Breast epithelium (tissue), 4 donors: ENCODE measurements at regions not wholly inside any gene's neighbourhood (a gene's known extent, or its start where the extent isn't known, plus 50 kb on each side); places are given as distances from the start of the nearest gene placed in this dataset.

Source experiments
- DNase-seq, 2 donors: peaks; one replicate each; pipeline ENCODE4 v3.0.0-alpha.2; 2019; ENCODE audit warnings: low spot score in 2 of 2
- H3K27ac ChIP-seq, 2 donors: fragments of 200-600 bp; sonication (generic) in 1 of 2; one replicate each; pipeline ENCODE4 v1.5.1; 2016 to 2019; ENCODE audit warnings: mild to moderate bottlenecking in 1 of 2
- H3K27me3 ChIP-seq, 2 donors: fragments of 200-600 bp; sonication (generic) in 1 of 2; one replicate each; pipeline versions ENCODE4 v1.5.1 to v1.6.0; 2017 to 2019; ENCODE audit warnings: control low read depth in 1 of 2, mild to moderate bottlenecking in 1 of 2
- H3K36me3 ChIP-seq: fragments of 200-600 bp; one replicate; pipeline ENCODE4 v1.5.1; 2019
- H3K4me1 ChIP-seq, 2 donors: fragments of 200-600 bp; sonication (generic); one replicate each; pipeline ENCODE4 v1.5.1; 2016 to 2019; ENCODE audit warnings: control low read depth in 1 of 2
- H3K4me3 ChIP-seq, 3 donors: fragments of 200-600 bp; sonication (generic); 1 replicate in 2 of 3; 2 replicates in 1 of 3; pipeline ENCODE4 v1.5.1; 2016 to 2019; ENCODE audit warnings: mild to moderate bottlenecking in 3 of 3, moderate library complexity in 2 of 3
- H3K9me3 ChIP-seq, 2 donors: fragments of 200-600 bp; sonication (generic) in 1 of 2; one replicate each; pipeline ENCODE4 v1.5.1; 2016 to 2019; ENCODE audit warnings: control low read depth in 1 of 2
- POLR2A ChIP-seq: fragments of 450-650 bp; IDR thresholded peaks from one replicate; pipeline ENCODE4 v1.6.1; 2016; ENCODE audit warnings: antibody characterized with exemption, mild to moderate bottlenecking, moderate library complexity
- POLR2AphosphoS5 ChIP-seq, 3 donors: sonication (generic); formaldehyde crosslinking; IDR thresholded peaks; one replicate each; pipeline ENCODE4 v1.6.1; 2017; ENCODE audit warnings: antibody characterized with exemption in 3 of 3
- intact Hi-C: fragments of 100-400 bp; cut with DNase I; formaldehyde crosslinking; loops from one replicate; pipeline ENCODE4 v1.15.1; 2023; ENCODE audit warnings: low total_unique reads
- TF ChIP-seq, protein P1 (sequence below), 3 donors: fragments of 450-650 bp; IDR thresholded peaks; one replicate each; pipeline ENCODE4 v1.5.1; 2016 to 2017; ENCODE audit warnings: antibody characterized with exemption in 3 of 3, mild to moderate bottlenecking in 3 of 3, moderate library complexity in 3 of 3

DNA sequence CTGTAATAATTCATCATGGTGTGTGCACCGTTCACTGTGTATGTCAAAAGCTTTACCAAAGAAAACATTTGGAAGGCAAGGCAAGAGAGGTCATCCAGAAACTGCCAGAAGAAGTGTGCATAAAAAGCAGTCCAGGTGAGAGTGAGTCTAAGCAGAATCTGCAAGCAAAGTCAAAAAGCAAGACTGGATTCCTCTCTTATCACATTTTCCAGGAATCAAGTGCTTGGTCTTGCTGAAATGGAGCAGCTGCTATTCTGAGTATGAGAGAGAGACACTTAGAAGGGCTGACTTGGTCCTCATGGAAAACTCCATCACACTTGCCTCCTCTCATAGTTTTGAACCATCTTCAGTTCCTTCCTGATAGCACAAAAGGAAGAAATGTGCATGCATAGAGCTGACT is 231.3 kb downstream of the ANAPC1 start:
- Histone ChIP-seq H3K4me1 (no peaks in the 10 kb centered on the region), H3K36me3 (no peaks in the 10 kb centered on the region), H3K9me3 (peaks cover 0 to under 1% of the 10 kb centered on the region in 2 donors), H3K27me3 (no peaks in the 10 kb centered on the region), H3K4me3 (no peak overlapping the region), H3K27ac (no peak overlapping the region)
- intact Hi-C loops = no loop called here
- DNase-seq = no peak
- TF ChIP-seq, protein P1, sequence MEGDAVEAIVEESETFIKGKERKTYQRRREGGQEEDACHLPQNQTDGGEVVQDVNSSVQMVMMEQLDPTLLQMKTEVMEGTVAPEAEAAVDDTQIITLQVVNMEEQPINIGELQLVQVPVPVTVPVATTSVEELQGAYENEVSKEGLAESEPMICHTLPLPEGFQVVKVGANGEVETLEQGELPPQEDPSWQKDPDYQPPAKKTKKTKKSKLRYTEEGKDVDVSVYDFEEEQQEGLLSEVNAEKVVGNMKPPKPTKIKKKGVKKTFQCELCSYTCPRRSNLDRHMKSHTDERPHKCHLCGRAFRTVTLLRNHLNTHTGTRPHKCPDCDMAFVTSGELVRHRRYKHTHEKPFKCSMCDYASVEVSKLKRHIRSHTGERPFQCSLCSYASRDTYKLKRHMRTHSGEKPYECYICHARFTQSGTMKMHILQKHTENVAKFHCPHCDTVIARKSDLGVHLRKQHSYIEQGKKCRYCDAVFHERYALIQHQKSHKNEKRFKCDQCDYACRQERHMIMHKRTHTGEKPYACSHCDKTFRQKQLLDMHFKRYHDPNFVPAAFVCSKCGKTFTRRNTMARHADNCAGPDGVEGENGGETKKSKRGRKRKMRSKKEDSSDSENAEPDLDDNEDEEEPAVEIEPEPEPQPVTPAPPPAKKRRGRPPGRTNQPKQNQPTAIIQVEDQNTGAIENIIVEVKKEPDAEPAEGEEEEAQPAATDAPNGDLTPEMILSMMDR (IDR thresholded peaks at IDR 0.05) = no peak
- no peak for TF ChIP-seq POLR2A
- no peak for TF ChIP-seq POLR2AphosphoS5 (IDR thresholded peaks at IDR 0.05)

DNA sequence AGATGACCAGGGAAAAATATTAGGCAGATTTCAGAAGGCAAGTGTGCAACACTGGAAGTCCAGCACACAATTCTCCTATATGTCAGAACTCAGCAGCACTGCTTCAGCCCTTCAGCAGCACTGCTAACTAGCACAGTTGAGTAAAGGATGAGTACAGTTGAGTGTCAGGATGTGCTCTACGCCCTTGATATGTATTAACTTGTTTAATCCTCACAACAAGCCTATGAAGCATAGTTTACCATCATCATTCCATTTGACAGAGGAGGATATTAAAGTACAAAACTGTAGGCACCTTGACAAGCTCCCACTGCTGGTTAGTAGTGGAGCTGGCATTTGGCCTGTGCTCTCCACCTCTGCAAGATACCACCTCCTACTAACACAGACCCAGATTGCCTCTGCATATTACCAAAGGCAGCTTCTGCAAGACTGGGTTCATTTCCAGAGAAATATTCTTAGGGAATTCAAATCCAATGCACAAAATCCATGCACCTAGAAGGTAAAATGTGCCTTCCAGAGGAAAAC is 230.8 kb downstream of the ANAPC1 start:
- no peaks in the 10 kb centered on the region for H3K9me3 ChIP-seq
- H3K27me3 ChIP-seq = no peaks in the 10 kb centered on the region
- no peaks in the 10 kb centered on the region for H3K4me1 ChIP-seq
- TF ChIP-seq POLR2A = no peak
- TF ChIP-seq POLR2AphosphoS5 (IDR thresholded peaks at IDR 0.05) = no peak
- TF ChIP-seq, protein P1 (IDR thresholded peaks at IDR 0.05) = no peak
- H3K27ac ChIP-seq = no peak overlapping the region
- H3K36me3 ChIP-seq = no peaks in the 10 kb centered on the region
- H3K4me3 ChIP-seq = no peak overlapping the region
- DNase-seq = no peak
- intact Hi-C loops = no loop called here

DNA sequence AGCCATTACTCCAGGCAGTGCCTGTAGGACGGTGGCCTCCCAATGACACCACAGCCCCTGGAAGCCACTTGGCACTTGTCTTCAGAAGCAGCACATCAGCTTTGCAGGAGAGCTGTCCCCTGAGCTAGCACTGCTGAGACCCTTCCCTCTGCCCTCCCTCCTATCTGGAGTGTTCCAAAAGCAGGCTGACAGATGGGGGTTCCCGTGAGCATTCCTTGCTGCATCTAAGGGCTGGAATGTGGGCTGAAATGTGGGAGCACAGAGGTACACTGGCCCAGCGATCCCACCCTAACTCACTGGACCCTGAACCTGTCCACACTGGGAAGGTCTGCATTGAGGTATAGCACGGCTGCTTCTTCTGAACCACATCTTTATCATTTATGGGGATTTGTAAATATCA is 230.1 kb downstream of the ANAPC1 start:
- Histone ChIP-seq H3K27ac (no peak overlapping the region), H3K4me3 (no peak overlapping the region), H3K9me3 (no peaks in the 10 kb centered on the region), H3K27me3 (no peaks in the 10 kb centered on the region), H3K36me3 (no peaks in the 10 kb centered on the region), H3K4me1 (no peaks in the 10 kb centered on the region)
- intact Hi-C loops = no loop called here
- no peak for TF ChIP-seq POLR2AphosphoS5 (IDR thresholded peaks at IDR 0.05)
- TF ChIP-seq POLR2A = no peak
- no peak for DNase-seq

DNA sequence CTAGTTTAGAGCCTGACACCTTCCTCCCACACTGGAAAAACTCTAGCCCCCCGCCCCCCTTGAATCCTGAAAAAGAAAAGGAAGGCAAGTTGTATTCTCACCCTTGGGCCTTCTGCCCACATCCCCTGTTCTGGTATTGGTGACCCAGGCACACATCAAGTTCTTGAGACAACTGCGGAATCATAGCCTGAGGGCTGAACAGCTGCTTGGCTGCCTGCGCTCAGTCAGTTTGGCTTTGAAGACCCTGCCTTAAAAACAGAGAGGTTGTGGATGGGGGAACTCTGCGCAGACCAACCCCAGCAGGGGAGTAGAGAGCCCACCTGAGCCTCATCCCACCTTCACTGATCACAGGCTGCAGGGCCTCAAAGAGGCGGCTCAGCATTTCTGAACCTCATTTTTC is 229.2 kb downstream of the ANAPC1 start:
- Histone ChIP-seq H3K4me3 (no peak overlapping the region), H3K27ac (no peak overlapping the region), H3K27me3 (no peaks in the 10 kb centered on the region), H3K36me3 (no peaks in the 10 kb centered on the region), H3K4me1 (no peaks in the 10 kb centered on the region), H3K9me3 (no peaks in the 10 kb centered on the region)
- intact Hi-C loops = no loop called here
- no peak for DNase-seq
- TF ChIP-seq POLR2A (no peak), POLR2AphosphoS5 (IDR thresholded peaks at IDR 0.05) (no peak)
- TF ChIP-seq, protein P1 (IDR thresholded peaks at IDR 0.05) = no peak

DNA sequence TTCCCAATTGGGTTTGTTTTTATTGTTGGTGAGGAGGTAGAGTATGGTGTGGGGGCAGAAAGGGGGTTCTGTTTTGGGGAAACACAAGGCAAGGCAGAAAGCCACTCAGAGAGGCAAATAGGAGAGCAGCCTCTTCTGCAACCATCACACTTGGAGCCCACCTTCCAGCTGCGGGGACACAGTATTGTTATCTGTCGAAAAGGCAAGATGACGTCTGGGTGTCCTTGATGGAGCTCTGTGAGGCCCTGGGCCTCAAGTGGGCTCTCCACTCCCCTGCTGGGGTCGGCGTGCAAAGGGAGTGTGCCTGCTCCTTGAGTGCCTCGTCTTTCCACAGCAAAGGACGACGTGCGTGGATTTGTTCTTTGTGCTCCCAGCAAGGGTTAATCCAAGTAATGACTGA is 227.6 kb downstream of the ANAPC1 start:
- intact Hi-C loops = no loop called here

More for the DNA sequence above, 227.6 kb downstream of the ANAPC1 start:
- no peak for TF ChIP-seq POLR2AphosphoS5 (IDR thresholded peaks at IDR 0.05)
- TF ChIP-seq, protein P1 (IDR thresholded peaks at IDR 0.05) = no peak
- TF ChIP-seq POLR2A = no peak
- no peaks in the 10 kb centered on the region for H3K4me1 ChIP-seq
- H3K36me3 ChIP-seq = no peaks in the 10 kb centered on the region
- H3K27ac ChIP-seq = no peak overlapping the region
- H3K4me3 ChIP-seq = no peak overlapping the region
- DNase-seq = no peak
- no peaks in the 10 kb centered on the region for H3K27me3 ChIP-seq
- H3K9me3 ChIP-seq = no peaks in the 10 kb centered on the region
